Keratinocyte (primary cell): ENCODE measurements at regions not wholly inside any gene's neighbourhood (a gene's known extent, or its start where the extent isn't known, plus 50 kb on each side); places are given as distances from the start of the nearest gene placed in this dataset.

ENCODE experiments used
- EZH2 ChIP-seq: IDR thresholded peaks from one replicate; pipeline ENCODE4 v1.6.1; 2012; ENCODE audit warnings: inconsistent platforms, mild to moderate bottlenecking, low read length, moderate library complexity
- TF ChIP-seq, protein P1 (sequence below), 3 experiments: IDR thresholded peaks in 1 of 3; conservative IDR thresholded peaks in 1 of 3; optimal IDR thresholded peaks in 1 of 3; 2 replicates in 2 of 3; 3 replicates in 1 of 3; pipeline versions ENCODE3 to v1.5.1; 2011; ENCODE audit warnings: low read length in 3 of 3, mild to moderate bottlenecking in 3 of 3, moderate library complexity in 2 of 3, control low read depth in 1 of 3, inconsistent platforms in 1 of 3; ENCODE audit not compliant: insufficient read depth in 2 of 3; ENCODE audit errors: extremely low read depth in 1 of 3

DNA sequence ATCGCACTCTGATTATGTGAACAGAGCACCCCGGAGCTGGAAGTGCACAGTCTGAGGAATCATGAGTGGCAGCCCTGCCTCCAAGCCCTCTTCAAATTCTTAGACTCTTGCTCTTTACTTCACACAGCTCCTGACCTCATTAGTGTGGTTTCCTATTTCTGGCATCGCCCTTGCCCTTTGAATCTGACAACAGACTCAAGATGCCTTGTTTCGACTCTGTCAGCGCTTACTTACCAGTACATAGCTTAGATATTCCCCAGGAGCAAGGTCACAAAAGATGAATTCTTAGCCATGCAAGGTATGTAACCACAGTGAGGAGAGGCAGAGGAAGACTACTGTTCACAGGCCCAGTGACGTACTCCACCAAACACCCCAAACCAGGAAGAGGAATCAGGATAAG, 167.2 kb downstream of the KDR start:
- TF ChIP-seq, protein P1, sequence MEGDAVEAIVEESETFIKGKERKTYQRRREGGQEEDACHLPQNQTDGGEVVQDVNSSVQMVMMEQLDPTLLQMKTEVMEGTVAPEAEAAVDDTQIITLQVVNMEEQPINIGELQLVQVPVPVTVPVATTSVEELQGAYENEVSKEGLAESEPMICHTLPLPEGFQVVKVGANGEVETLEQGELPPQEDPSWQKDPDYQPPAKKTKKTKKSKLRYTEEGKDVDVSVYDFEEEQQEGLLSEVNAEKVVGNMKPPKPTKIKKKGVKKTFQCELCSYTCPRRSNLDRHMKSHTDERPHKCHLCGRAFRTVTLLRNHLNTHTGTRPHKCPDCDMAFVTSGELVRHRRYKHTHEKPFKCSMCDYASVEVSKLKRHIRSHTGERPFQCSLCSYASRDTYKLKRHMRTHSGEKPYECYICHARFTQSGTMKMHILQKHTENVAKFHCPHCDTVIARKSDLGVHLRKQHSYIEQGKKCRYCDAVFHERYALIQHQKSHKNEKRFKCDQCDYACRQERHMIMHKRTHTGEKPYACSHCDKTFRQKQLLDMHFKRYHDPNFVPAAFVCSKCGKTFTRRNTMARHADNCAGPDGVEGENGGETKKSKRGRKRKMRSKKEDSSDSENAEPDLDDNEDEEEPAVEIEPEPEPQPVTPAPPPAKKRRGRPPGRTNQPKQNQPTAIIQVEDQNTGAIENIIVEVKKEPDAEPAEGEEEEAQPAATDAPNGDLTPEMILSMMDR (optimal IDR thresholded peaks at IDR 0.05 in 1 of 3, IDR thresholded peaks at IDR 0.05 in 1 of 3, conservative IDR thresholded peaks at IDR 0.05 in 1 of 3; ENCODE audit: extremely low read depth in 1 of 3, insufficient read depth in 2 of 3, low read length in 3 of 3) = no peak
- TF ChIP-seq EZH2 = no peak
